ENCODE measurements at regions not wholly inside any gene's neighbourhood (a gene's known extent, or its start where the extent isn't known, plus 50 kb on each side); places are given as distances from the start of the nearest gene placed in this dataset.

DNA sequence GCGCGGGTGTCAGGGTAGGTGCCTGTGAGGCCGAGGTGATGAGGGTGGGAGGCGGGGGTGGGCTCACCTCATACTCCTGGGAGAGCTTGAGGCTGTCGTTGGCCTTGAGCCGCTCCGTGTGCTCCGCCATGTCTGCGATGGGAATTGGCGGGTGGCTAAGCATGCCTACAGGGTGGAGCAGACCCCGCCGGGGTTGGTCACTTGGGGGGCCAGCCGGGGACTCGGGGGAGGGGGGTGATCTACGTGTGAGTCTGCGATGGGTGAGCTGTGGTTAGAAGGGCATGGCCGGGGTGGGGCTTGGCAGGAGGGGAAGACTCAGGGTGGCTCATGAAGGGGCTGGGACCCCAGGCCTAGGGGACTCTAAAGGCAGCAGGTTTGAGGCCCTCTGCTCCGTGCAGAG is 125.2 kb downstream of the PTPRS start:
- H3K36me3 Mint-ChIP-seq (ENCODE audit: insufficient read depth, unreplicated experiment): peaks cover 11% of the 10 kb centered on the region

DNA sequence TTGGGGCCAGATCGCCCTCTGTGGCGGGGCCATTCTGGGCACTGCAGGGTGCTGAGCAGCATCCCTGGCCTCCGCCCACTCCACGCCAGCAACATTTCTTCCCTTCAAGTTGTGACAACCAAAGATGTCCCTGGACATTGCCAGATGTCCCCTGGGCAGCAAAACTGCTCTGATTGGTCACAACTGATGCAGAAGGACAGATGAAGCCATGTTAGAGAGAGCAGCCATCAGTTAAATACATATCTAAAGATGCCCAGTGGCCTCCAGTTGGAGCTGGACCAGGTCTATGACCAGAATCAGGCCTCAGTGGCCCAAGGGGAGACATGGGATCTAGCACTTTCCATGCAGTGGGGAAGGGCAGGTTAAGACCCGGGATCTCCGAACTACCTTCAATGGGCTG is 125.7 kb downstream of the PTPRS start:
- intact Hi-C loops (cut with micrococcal nuclease; ENCODE audit: unreplicated experiment): no loop called here
- H3K4me1 Mint-ChIP-seq (ENCODE audit: low read depth, unreplicated experiment): no peaks in the 10 kb centered on the region
- DNase-seq: no peak
- TF ChIP-seq, protein P1, sequence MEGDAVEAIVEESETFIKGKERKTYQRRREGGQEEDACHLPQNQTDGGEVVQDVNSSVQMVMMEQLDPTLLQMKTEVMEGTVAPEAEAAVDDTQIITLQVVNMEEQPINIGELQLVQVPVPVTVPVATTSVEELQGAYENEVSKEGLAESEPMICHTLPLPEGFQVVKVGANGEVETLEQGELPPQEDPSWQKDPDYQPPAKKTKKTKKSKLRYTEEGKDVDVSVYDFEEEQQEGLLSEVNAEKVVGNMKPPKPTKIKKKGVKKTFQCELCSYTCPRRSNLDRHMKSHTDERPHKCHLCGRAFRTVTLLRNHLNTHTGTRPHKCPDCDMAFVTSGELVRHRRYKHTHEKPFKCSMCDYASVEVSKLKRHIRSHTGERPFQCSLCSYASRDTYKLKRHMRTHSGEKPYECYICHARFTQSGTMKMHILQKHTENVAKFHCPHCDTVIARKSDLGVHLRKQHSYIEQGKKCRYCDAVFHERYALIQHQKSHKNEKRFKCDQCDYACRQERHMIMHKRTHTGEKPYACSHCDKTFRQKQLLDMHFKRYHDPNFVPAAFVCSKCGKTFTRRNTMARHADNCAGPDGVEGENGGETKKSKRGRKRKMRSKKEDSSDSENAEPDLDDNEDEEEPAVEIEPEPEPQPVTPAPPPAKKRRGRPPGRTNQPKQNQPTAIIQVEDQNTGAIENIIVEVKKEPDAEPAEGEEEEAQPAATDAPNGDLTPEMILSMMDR (IDR thresholded peaks at IDR 0.05; ENCODE audit: unreplicated experiment): no peak
- CTCF ChIA-PET: no interaction called here
- peaks cover 11% of the 10 kb centered on the region for H3K36me3 Mint-ChIP-seq (ENCODE audit: insufficient read depth, unreplicated experiment)
- no TSS peak for BruUV-seq (replicated peaks)
- H3K27ac Mint-ChIP-seq (ENCODE audit: unreplicated experiment): no peak overlapping the region
- no peaks in the 10 kb centered on the region for H3K27me3 Mint-ChIP-seq (ENCODE audit: unreplicated experiment)
- peaks cover 3% of the 10 kb centered on the region for H3K9me3 Mint-ChIP-seq (ENCODE audit: low read depth, unreplicated experiment)
- no peak overlapping the region for H3K4me3 Mint-ChIP-seq (ENCODE audit: low read depth, unreplicated experiment)

More for the DNA sequence above, 125.2 kb downstream of the PTPRS start:
- DNase-seq: no peak
- H3K4me3 Mint-ChIP-seq (ENCODE audit: low read depth, unreplicated experiment): no peak overlapping the region
- intact Hi-C loops (cut with micrococcal nuclease; ENCODE audit: unreplicated experiment): no loop called here
- CTCF ChIA-PET: no interaction called here
- TF ChIP-seq, protein P1 (IDR thresholded peaks at IDR 0.05; ENCODE audit: unreplicated experiment): no peak
- BruUV-seq (replicated peaks): no TSS peak
- H3K27me3 Mint-ChIP-seq (ENCODE audit: unreplicated experiment): no peaks in the 10 kb centered on the region
- H3K27ac Mint-ChIP-seq (ENCODE audit: unreplicated experiment): no peak overlapping the region
- H3K9me3 Mint-ChIP-seq (ENCODE audit: low read depth, unreplicated experiment): peaks cover 3% of the 10 kb centered on the region
- no peaks in the 10 kb centered on the region for H3K4me1 Mint-ChIP-seq (ENCODE audit: low read depth, unreplicated experiment)

DNA sequence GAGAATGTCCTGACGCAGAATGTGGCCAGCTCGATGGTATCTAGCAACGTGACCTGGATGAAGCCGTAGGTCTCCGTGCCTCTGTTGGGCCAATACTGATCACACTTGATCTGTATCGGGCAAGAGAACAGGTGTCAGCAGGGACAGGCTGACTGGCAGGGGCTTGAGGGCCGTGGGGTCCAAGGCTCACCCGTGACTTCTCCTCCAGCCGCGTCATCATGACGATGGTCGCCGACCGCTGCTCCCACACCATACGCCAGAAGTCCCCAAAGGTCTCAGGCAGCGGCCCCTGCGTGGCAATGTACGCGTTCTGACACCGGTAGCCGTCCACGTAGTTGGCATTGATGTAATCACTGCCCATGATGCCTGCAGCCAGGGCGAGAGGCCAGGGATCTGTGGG is 126.2 kb downstream of the PTPRS start:
- H3K27me3 Mint-ChIP-seq (ENCODE audit: unreplicated experiment): no peaks in the 10 kb centered on the region
- peaks cover 8% of the 10 kb centered on the region for H3K36me3 Mint-ChIP-seq (ENCODE audit: insufficient read depth, unreplicated experiment)
- intact Hi-C loops (cut with micrococcal nuclease; ENCODE audit: unreplicated experiment): no loop called here
- H3K4me1 Mint-ChIP-seq (ENCODE audit: low read depth, unreplicated experiment): no peaks in the 10 kb centered on the region
- no peak overlapping the region for H3K4me3 Mint-ChIP-seq (ENCODE audit: low read depth, unreplicated experiment)
- CTCF ChIA-PET: no interaction called here
- TF ChIP-seq, protein P1 (IDR thresholded peaks at IDR 0.05; ENCODE audit: unreplicated experiment): no peak
- no peak overlapping the region for H3K27ac Mint-ChIP-seq (ENCODE audit: unreplicated experiment)
- H3K9me3 Mint-ChIP-seq (ENCODE audit: low read depth, unreplicated experiment): peaks cover 3% of the 10 kb centered on the region
- BruUV-seq (replicated peaks): no TSS peak
- no peak for DNase-seq

DNA sequence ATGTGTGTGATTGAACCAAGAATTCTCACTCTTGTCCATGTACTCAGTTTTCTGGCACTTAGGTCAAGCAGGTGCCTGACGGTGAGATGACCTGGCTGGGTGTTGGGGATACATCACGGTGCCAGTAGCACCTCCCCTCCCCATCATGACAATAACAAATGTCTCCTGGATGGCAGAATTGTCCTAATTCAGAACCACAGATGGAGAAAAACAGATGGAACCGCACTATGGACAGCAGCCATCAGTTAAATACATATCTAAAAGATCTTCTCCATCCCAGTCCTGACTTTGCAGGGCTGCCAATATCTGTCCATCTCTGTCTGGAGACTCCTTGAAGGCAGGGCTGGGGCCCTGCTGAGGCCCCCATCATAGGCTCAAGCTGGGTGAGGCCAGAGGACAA is 126.9 kb downstream of the PTPRS start:
- Mint-ChIP-seq H3K4me1 (ENCODE audit: low read depth, unreplicated experiment) (no peaks in the 10 kb centered on the region), H3K9me3 (ENCODE audit: low read depth, unreplicated experiment) (peaks cover 3% of the 10 kb centered on the region), H3K27ac (ENCODE audit: unreplicated experiment) (no peak overlapping the region), H3K4me3 (ENCODE audit: low read depth, unreplicated experiment) (no peak overlapping the region), H3K36me3 (ENCODE audit: insufficient read depth, unreplicated experiment) (peaks cover 5% of the 10 kb centered on the region), H3K27me3 (ENCODE audit: unreplicated experiment) (no peaks in the 10 kb centered on the region)
- intact Hi-C loops (cut with micrococcal nuclease; ENCODE audit: unreplicated experiment): no loop called here
- TF ChIP-seq, protein P1 (IDR thresholded peaks at IDR 0.05; ENCODE audit: unreplicated experiment): no peak
- no TSS peak for BruUV-seq (replicated peaks)
- CTCF ChIA-PET: no interaction called here
- no peak for DNase-seq

DNA sequence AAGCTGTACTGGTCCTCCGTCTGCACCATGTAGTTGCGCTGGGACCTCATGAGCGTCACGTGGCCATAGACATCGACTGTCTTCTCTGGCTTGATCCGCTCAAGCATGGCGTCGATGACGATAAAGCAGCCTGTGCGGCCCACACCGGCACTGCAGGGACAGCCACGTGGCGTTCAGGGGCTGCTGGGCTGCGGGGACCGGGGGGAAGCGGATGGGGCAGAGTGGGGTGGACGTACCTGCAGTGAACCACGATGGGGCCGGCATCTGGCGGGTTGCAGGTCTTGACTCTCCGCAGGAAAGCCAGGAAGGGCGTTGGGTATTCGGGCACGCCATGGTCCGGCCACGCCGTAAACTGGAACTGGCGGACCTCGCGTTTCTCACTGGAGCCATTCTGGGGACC is 128.5 kb downstream of the PTPRS start:
- intact Hi-C loops (cut with micrococcal nuclease; ENCODE audit: unreplicated experiment): no loop called here
- Mint-ChIP-seq H3K27me3 (ENCODE audit: unreplicated experiment) (no peaks in the 10 kb centered on the region), H3K9me3 (ENCODE audit: low read depth, unreplicated experiment) (peaks cover 3% of the 10 kb centered on the region), H3K36me3 (ENCODE audit: insufficient read depth, unreplicated experiment) (peaks cover 5% of the 10 kb centered on the region), H3K27ac (ENCODE audit: unreplicated experiment) (no peak overlapping the region), H3K4me3 (ENCODE audit: low read depth, unreplicated experiment) (no peak overlapping the region), H3K4me1 (ENCODE audit: low read depth, unreplicated experiment) (no peaks in the 10 kb centered on the region)
- BruUV-seq (replicated peaks): no TSS peak
- TF ChIP-seq, protein P1 (IDR thresholded peaks at IDR 0.05; ENCODE audit: unreplicated experiment): no peak
- DNase-seq: no peak
- CTCF ChIA-PET: no interaction called here

Measured in Calu3 (cell line).